Activated CD4-positive, alpha-beta T cell treated with anti-CD3 and anti-CD28 coated beads, Interleukin-2, amount 50 U/mL, for 48 hours (primary cell): ENCODE measurements at regions not wholly inside any gene's neighbourhood (a gene's known extent, or its start where the extent isn't known, plus 50 kb on each side); places are given as distances from the start of the nearest gene placed in this dataset.

Experiments
- DNase-seq, 2 experiments: peaks; one replicate each; pipeline ENCODE4 v3.0.0-alpha.2; 2020

DNA sequence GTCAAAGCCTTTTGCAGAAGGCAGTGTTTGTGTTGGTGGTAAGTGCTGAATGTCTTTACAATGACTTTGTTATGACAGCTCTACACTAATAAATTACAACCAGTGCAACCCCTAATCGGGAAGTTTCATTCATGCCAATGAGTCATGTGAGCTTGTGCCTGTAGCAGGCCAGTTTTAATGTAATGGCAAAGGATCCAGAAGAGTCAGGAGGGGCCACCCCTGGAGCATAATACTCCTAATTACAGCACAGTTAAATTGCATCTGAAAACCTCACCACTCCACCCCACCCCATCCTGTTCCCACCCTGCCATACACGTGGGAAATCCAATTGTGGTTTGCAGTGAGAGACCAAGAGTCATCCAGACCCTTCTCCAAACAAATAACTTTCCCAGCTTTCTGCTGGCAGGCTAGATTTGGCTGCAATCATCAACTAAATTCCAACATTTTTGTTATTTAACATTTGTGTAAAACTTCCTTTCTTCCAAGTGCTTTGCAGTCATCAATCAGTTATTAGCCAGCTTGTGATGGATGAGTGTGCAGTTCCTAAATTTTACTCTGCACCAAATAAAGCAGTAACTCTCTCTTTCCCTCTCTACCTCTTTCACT is 277.3 kb upstream of the FAT3 start:
- DNase-seq, result no peak

DNA sequence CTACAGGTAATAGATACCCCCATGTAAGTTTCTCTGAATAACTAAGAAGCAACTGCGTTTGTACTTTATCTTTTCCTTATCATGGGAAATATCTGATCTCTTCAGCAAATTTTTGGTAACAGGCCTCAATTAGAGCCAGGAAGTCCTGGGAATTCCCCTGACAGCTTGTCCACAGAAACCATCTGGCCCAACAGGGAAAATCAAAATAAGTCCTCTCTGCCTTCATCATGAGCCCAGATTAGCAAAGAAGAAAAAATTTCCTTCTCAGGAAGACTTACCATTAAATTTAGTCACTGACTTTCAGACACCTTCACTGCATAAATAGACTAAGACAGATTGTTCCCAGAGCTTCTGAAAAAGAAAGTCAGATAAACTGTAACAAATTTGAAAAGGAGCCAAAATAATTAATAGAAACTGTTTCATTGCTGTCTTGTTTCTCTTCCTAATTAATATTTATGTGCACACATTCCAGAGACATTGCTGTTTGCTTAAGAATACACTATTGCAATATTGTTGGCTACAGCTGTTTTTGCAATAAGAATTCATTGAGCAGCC is 278.1 kb upstream of the FAT3 start:
- DNase-seq, result no peak

DNA sequence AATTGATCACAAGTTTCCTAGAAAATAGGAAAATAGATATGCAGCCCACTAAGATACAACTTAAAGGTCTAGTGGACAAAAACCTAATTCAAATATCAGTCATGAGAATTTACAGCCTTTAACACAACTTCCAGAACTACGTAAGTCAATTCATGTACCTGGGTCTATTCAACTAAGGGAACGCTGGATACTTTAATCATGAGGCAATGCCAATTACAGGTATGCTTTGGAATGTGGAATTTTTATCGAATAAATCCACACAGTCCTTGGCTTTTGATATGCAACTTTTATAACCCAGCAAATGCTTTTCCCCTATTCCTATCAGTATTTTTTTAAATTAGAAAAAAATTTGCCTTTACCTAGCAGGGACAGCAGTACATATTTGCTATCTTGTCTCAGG is 289.5 kb upstream of the FAT3 start:
- no peak for DNase-seq

DNA sequence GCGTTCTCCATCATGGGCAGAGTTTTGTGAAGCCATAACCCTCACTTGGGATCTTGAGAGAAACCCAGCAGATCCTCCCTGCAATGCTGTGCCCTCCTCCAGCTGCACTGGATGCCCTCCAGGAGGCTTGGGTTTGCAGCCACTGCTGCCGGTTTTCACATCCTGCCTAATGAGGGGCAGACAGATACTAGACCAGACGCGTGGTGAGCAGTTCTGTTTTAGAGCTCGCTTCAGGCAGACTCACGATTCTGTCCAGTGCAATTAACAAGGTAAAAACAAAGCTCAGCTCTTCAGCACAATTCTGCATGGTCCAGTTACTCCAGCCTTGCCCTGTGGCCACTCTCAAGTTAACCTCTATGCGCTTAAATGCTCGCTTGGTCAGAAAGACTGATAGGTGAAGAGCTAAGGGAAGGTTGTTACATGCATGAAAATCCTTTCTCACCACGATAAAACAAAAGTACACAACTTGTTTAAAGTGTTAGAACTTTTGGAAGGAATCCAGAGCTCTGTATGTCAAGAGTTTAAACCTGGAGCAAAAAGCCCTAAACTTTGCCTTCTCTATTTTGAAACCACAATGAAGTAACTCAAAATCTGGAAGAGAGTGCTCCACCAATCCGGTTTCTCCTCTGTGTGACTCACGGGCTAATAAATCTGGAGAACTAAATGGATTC is 292.3 kb upstream of the FAT3 start:
- DNase-seq, result no peak

DNA sequence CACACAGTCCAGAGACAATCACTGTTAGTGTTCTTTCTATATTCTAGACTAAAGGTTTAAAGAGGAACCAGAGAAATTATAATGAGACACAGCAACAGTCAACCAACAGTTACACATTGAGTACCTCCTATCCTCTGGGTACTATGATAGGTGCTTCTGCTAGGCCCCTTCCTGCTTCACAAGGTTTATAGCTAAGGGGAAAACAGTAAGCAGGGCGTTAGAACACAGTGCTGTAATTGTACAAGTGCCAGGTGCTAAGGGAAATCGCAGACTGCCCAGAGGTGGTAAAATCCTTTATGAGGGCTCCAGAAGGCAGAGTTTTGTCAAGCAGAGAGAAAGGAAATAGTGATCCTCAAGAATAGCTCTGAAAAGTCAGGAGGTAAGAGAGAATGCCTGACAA is 297.2 kb upstream of the FAT3 start:
- no peak for DNase-seq

DNA sequence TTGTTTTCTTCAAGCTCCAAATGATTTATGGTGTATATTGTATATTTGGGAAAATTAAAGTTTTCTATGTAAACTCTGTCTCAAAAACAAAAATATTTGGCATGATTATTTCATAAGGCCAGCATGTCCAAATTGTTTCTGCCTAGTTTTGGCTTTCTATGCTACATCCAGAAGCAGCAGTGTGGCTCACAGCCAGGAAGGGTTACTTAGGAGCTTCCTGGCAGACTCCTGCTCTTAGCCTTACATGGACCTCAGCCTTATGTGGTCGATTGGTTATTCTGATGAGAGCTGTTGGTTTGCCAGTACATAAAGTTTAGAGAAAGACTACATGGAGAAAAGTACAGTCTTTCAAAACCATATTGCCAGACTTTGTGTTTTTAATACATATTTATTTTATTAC is 297.7 kb upstream of the FAT3 start:
- no peak for DNase-seq

DNA sequence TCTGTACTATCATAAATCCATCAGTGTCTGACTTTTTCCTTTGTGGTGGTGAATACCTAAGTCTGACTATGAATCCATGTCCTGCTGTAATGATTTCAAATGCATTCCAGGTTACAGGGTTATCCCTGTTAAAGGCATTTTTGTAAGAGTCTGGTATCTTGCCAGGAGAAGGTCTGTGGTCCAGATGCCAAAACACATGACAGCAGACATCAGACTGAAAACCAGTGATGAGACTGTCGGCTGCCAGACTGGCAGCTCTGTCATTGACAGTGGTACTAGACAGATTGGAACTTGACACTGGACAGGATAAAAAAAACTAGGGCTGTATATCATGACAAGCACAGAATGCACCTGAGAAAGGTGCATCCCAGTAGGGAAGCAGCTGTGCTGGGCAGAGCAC is 301.8 kb upstream of the FAT3 start:
- DNase-seq, result no peak

DNA sequence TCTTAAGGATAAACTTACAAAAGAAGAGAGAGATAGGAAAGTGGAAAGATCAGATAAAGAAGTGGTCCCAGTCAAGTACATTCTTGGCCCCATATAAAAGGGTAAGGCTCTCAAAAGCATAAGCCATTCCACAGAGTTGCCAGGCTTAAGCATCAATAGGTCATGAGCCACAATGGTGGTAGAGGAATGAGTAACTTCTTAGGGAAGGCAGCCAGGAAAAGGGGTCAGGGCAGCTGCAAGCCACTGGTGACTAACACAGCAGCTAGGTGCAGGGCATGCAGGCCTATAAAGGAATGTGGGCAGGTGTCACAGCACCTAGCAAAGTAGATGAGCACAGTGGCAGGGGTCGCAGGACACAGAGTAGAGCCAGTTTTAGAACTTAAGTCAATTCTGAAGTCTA is 302.6 kb upstream of the FAT3 start:
- no peak for DNase-seq

DNA sequence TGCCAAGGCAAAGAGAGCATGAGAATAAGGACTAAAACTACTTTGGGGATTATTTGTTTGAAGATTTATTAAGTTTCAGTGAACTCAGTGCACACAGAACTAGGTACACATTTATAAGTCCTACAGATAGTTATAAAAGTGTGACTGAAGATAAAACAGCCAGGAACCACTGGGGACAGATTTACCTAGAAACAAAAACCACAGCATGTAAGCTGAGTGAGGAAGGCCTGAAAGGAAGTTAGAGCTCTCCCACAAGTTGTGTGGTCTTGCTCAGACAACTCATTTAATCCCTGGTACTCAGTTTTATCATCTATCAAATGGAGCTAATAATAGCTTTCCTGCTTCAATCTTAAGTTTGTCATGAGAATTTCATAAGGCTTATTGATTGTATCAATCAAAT is 311.2 kb upstream of the FAT3 start:
- no peak for DNase-seq

DNA sequence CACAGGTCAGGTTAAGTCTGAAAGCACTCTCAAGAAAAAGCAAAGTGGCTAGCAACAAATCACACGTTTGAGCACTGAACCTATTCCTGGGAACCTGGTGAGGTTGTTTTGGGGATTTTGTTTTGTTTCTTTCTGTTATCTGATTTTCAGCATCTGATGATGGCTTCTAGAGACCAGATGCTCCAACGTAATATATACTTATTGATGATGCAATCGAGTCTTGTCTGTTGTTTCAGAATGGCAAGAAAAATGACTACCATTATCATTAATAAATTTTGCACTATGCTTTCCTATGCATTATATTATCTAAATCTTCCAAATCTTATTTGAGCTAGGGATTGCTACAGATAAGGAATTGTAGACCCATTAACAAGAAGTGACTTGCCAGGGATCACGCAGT is 312.3 kb upstream of the FAT3 start:
- no peak for DNase-seq

DNA sequence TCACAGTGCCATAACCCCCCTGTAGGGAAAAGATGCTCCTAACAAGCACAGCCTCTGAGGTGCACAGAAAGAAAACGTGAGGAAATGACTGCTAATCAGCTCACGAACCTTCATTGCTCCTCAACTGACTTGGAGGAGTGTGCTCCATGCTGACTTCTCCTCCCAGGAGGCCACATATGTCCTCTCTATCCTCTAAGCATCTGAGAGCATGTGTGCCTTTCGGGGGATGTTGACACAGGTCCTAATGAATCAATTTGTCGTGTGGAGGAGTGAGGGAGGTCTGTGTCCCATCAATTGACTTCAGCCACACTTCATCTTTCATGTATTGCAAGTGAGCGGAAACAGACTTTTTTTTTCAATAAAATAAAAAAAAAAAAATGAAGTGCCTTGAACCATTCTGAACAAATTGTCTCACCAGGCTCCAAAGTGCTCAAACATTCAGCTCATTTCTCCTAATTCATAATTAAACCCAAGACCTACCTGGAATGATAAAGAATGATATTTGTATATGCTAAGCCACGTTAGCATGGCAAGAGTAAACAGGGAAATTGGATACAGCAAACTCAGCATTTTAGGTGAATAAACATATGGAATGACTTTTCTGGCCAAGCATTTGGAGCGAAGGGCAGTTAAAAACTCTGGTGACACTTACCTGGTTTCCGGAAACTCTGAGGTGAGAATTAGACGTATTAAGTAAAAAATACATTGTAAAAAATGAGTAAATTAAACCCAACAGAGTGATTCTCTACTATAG is 317.6 kb upstream of the FAT3 start:
- no peak for DNase-seq

DNA sequence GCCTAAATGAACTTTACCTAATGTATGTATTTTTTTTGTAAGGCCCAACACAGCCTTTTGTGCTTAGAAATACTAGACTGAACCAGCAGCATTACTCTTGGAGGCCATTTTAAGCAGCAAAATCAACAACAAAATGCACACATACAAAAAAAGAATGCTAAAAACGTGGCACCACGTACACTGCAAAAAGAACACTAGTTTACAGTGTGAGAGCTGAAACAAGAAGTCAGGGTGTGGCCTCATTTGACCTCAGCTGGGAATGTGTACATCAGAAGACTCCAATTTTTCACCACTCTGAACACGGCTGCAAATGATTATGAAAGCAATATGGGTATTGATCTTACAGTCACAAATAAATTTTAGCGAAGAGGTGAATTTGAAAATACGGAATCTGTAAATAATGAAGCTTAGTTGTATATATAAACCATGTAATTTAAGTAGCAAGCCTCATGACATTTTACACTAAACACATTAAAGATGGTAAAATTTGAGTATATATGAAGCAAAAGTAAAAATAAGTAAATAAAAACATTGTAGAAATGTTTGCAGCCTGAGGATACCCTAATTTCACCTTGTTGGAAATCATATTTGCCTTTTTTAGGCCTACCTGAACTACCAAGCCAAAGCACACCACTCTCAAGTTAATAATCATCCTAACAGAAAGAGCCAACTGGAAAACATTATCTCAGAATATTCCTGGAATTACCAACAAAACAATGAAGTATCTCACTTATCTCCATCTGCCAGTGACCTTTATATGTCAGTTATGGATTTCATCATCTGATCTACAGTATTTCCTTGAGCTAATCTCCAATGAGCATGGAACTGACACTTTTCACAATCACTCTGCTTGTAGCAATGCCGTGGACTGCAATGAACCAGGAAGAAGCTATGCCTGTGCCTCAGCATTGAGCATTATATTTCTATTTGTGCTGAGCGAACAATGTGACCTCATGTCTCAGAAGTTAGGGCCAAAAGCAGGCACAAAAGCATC is 319.5 kb upstream of the FAT3 start:
- DNase-seq, result no peak

DNA sequence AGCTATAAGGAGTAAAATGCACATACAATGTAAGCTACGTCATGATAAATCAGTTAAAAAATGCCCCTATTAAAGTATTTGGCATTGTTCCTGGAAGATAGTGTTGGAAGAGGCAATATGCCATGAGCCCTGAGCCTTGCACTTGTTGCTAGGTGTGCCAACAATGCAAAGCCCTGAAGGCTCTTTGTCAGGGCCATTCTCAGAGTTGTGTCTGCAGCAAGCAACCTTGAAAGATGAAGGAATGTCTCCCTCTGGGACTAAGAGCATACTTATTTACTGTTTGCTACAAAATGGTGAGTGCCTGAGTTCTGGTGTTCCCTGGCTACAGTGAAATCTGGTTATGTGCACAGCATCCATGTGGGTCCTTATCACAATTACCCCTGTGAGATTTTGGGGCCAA is 322.3 kb upstream of the FAT3 start:
- DNase-seq, result no peak

DNA sequence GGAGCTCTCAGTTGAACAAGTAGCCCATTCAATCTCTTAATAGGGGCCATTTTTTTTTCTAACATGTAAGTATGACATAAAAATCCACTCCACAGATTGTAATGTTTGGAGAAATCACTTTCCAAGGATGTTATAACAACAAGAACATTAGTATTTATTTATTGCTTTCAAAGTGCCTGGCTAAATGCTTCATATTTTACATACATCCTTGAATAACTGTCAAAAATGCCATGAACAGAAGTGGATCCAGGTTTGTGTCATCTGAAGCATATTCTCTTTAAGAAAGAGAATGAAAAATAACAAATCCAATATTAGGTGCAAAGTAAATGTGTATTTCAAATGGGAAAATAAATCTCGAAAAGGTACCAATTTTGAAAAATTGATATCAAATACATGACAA is 344.0 kb upstream of the FAT3 start:
- no peak for DNase-seq

DNA sequence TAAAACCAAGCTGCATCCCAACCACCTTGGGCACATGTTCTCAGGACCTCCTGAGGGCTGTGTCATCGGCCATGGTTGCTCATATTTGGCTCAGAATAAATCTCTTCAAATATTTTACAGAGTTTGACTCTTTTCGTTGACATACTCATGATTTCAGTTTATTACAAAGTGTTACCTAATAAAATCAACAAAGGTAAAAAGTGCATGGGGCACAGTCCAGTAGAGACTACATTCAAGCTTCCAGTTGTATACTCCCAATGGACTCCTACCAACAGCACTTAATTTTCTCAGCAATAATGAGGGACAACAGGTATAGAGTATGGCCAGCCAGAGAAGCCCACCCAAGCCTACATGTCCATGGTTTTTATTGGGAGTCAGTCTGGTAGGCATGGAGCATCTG is 347.9 kb upstream of the FAT3 start:
- DNase-seq, result no peak

DNA sequence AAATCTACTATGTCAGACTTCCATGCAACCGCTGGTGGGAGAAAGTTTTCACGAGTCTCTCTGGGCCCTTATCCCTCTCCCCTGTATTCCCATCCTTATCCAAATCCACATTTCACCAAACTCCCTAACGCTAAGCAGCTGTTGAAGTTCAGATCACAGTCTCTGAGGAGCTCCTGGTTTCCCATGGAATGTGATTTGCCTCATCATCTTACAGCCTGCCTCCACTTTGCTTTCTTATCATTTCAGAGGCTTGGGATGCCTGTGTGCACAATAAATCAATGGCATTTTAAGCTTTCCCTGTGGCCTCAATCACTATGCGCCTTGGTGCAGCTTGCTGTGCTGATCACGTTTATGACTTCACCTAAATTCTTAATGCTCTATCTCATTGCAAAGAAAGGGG is 352.4 kb upstream of the FAT3 start:
- no peak for DNase-seq

DNA sequence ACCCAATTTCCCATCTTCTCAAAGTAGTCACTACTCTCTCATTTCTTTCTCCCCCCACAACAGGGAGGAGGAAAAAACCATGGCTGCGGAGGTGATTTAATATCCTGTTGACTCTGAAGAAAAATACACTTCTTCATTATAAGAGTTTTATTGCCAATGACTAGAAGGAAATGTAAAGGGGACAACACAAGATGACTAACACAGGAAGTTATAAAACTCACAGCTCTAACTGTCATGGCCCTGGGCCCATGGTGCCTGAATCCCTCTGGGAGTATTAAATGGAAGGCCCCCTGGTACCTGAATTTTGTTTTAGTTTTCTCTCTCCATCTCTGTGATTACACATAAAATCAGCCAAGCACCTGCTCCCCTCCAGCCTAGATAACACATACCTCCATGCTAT is 352.8 kb upstream of the FAT3 start:
- no peak for DNase-seq

DNA sequence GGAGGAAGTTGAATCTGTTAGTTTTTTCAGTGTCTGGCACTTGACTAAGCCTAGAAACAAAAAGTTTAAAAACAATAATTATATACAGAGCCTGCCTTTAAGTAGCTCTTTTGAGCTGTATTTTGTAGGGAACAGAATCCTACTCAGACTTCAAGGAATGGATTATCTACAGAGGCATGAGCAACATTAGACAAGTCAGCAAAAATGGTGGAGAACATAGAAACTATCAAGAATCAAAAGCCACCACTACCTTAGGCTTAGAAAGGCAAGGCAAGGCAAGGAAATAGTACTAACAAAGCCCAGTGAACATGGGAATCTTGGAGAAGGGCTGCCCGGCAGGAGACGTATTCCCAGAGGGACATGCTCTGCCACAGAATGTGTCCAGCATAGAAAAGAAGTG is 353.6 kb upstream of the FAT3 start:
- DNase-seq, result no peak

DNA sequence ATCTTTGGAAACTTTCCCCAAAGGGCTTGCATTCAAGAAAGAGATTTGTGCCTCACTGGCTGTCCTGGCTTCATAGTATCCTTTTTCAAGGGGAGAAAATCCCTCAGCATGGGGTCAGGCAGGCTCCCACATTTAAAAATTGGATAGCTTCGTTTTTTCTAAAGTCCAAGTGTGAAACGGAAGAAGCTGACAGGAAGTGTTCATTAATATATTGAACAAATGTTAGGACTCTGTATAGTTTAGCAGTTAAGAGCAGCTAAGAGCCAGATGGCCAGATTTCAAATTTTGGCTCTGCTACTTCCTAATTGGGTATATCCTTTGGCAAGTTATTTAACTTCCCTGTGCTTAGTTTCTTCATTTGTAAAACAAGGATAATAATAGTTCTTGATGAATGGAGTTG is 354.9 kb upstream of the FAT3 start:
- no peak for DNase-seq

DNA sequence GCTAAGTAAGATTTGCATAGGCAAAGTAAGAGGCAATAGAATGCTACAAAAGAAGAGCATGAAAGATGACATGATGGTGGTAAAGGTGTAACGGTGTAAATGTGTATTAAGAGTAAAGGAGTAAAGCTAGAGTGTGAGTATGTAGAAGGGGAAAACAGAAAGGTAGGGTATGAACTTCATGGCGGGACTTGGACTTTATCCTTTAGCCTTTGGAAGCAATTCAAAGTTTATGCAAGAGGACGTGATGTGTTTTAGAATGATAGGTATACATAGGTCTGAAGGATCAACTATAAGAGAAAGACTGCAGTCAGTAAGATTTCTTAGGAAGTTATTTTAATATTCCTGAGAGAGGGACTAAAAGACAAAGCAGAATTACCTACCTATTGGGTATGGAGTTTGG is 358.0 kb upstream of the FAT3 start:
- DNase-seq, result no peak

DNA sequence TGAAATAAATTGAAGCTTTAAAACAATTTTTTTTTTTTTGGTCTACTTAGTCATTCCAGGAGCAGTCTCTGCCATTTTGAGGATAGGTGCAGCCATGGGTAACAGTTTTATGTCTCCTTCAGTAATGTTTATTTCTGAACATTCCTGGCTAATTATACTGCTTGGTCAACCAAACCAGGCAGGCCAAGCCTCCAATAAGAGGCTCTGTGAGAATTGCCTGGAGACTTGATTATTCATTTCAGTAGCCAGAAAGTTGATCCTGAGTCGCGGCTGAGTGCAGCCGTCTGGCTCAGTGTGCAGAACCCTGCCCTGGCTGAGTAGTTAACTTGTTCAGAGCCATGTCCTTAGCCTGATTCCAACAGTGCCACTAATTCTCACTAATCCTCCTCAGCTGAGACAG is 364.0 kb upstream of the FAT3 start:
- no peak for DNase-seq

DNA sequence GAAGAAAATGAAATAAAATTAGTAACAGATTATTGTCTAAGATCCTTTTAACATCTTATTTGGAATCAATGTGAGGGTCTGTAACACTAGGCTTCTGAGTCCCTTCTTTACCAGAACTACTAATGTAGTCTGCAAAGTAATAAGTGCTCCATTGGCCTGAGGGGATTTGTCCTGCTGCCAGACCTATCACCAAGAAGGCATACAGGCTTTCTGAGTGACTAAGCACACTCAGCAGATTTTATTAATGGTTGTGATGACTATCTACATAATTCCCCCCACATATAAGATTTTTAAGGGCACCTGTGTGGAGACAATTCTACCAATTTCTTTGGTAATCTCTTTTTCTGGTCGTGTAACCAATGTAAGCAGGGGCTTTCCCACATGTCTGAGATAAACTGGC is 365.0 kb upstream of the FAT3 start:
- DNase-seq, result no peak

DNA sequence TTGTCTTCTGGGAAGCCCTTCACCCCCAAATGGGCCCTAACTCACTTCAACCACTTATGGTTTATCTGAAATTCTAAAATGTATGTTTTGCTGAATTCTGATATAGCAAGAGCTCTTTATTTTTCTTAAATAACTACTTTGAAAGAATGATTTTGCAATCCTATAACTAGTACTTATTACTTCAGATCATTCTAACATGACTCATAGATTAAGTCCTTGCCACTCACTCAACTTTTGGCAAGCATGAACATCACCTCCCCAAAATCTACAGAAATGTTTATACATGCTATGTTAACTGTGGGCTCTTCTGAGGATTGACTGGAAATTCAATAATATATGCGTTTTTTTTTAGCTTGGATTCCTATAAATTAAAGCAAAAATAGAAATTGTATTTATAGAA is 367.4 kb upstream of the FAT3 start:
- no peak for DNase-seq
